Endodermal cell (in vitro differentiated cells): ENCODE measurements at regions not wholly inside any gene's neighbourhood (a gene's known extent, or its start where the extent isn't known, plus 50 kb on each side); places are given as distances from the start of the nearest gene placed in this dataset.

ENCODE experiments used
- DNase-seq: peaks from one replicate; pipeline ENCODE4 v3.0.0-alpha.2; 2017
- H3K27ac ChIP-seq: 2 replicates; pipeline ENCODE4 v1.5.1; 2013; ENCODE audit warnings: mild to moderate bottlenecking, low read depth, low read length, moderate library complexity
- H3K27me3 ChIP-seq: 2 replicates; pipeline ENCODE4 v1.6.1; 2013; ENCODE audit warnings: mild to moderate bottlenecking, low read length, moderate library complexity; ENCODE audit not compliant: insufficient read depth, control insufficient read depth, poor library complexity, severe bottlenecking
- H3K36me3 ChIP-seq: 2 replicates; pipeline ENCODE4 v1.7.0; 2013; ENCODE audit warnings: mild to moderate bottlenecking, low read length, moderate library complexity; ENCODE audit not compliant: control insufficient read depth, insufficient read depth
- H3K4me1 ChIP-seq: one replicate; pipeline ENCODE4 v1.7.0; 2013; ENCODE audit warnings: low read length; ENCODE audit not compliant: control insufficient read depth, insufficient read depth
- H3K4me3 ChIP-seq: 2 replicates; pipeline ENCODE4 v1.5.1; 2013; ENCODE audit warnings: mild to moderate bottlenecking, low read length, moderate library complexity
- H3K9ac ChIP-seq: 2 replicates; pipeline ENCODE4 v1.6.1; 2013; ENCODE audit warnings: mild to moderate bottlenecking, low read length, moderate library complexity; ENCODE audit not compliant: poor library complexity, severe bottlenecking; ENCODE audit errors: extremely low read depth
- H3K9me3 ChIP-seq: 2 replicates; pipeline ENCODE4 v1.6.1; 2013; ENCODE audit warnings: mild to moderate bottlenecking, low read length, moderate library complexity; ENCODE audit not compliant: control insufficient read depth
- H3K27ac Mint-ChIP-seq: 2 replicates; pipeline ENCODE4 v1.8.0; 2020; ENCODE audit warnings: mixed read lengths
- H3K27me3 Mint-ChIP-seq: 2 replicates; pipeline ENCODE4 v1.8.0; 2021; ENCODE audit warnings: mild to moderate bottlenecking, mixed read lengths; ENCODE audit not compliant: insufficient read depth
- H3K36me3 Mint-ChIP-seq: 2 replicates; pipeline ENCODE4 v1.8.0; 2020; ENCODE audit warnings: low read depth, mixed read lengths
- H3K4me1 Mint-ChIP-seq: 2 replicates; pipeline ENCODE4 v1.8.0; 2020; ENCODE audit warnings: mixed read lengths
- H3K4me3 Mint-ChIP-seq: 2 replicates; pipeline ENCODE4 v1.8.0; 2020; ENCODE audit warnings: mild to moderate bottlenecking, moderate library complexity, mixed read lengths
- H3K9me3 Mint-ChIP-seq: 2 replicates; pipeline ENCODE4 v1.8.0; 2020; ENCODE audit warnings: mild to moderate bottlenecking, mixed read lengths
- CTCF ChIP-seq: fragments of 200-600 bp; sonication (generic); conservative IDR thresholded peaks from 2 replicates; pipeline ENCODE4 v1.5.0; 2021; ENCODE audit warnings: antibody characterized with exemption, mild to moderate bottlenecking
- WGBS, 2 experiments: methylation state at CpG; one replicate each; pipeline versions ENCODE4 v1.1.5 to v1.1.7; 2013; ENCODE audit warnings: missing lambda C conversion rate in 2 of 2, mixed read lengths in 1 of 2; ENCODE audit not compliant: insufficient coverage in 1 of 2, insufficient read length in 1 of 2; 5-methylcytosine and 5-hydroxymethylcytosine counted together

GRCh38 chr4:159719531-159719930 is 616.7 kb downstream of the RAPGEF2 start:
- Mint-ChIP-seq H3K36me3 (no peaks in the 10 kb centered on the region), H3K9me3 (peaks cover 15% of the 10 kb centered on the region), H3K27ac (no peak overlapping the region), H3K4me3 (no peak overlapping the region), H3K4me1 (no peaks in the 10 kb centered on the region), H3K27me3 (no peaks in the 10 kb centered on the region)
- no peaks in the 10 kb centered on the region for H3K27me3 ChIP-seq
- peaks cover 9% of the 10 kb centered on the region for H3K9me3 ChIP-seq
- no peak for TF ChIP-seq CTCF
- H3K4me1 ChIP-seq, result no peaks in the 10 kb centered on the region
- no peak overlapping the region for H3K27ac ChIP-seq
- no peak for DNase-seq
- H3K4me3 ChIP-seq, result no peak overlapping the region
- no peak overlapping the region for H3K9ac ChIP-seq
- H3K36me3 ChIP-seq, result no peaks in the 10 kb centered on the region

GRCh38 chr4:159722052-159722451 is 619.2 kb downstream of the RAPGEF2 start:
- H3K4me3 ChIP-seq, result no peak overlapping the region
- no peak for TF ChIP-seq CTCF
- no peaks in the 10 kb centered on the region for H3K27me3 Mint-ChIP-seq
- DNase-seq, result peak; percentile 45
- H3K27ac ChIP-seq, result no peak overlapping the region
- H3K9me3 Mint-ChIP-seq, result no peaks in the 10 kb centered on the region
- H3K4me1 ChIP-seq, result no peaks in the 10 kb centered on the region
- no peaks in the 10 kb centered on the region for H3K36me3 ChIP-seq
- H3K27ac Mint-ChIP-seq, result no peak overlapping the region
- no peaks in the 10 kb centered on the region for H3K4me1 Mint-ChIP-seq
- no peaks in the 10 kb centered on the region for H3K9me3 ChIP-seq
- H3K27me3 ChIP-seq, result no peaks in the 10 kb centered on the region
- WGBS, 2 experiments, result 86 to 89% methylated on average over 10 to 16 of the region's 16 CpGs
- H3K4me3 Mint-ChIP-seq, result no peak overlapping the region
- no peak overlapping the region for H3K9ac ChIP-seq
- no peaks in the 10 kb centered on the region for H3K36me3 Mint-ChIP-seq

GRCh38 chr4:159722918-159723317 is 620.0 kb downstream of the RAPGEF2 start:
- H3K36me3 ChIP-seq, result no peaks in the 10 kb centered on the region
- H3K9me3 ChIP-seq, result no peaks in the 10 kb centered on the region
- WGBS, 2 experiments, result 82 to 91% methylated on average over 2 to 3 of the region's 4 CpGs
- H3K9ac ChIP-seq, result no peak overlapping the region
- H3K4me3 ChIP-seq, result no peak overlapping the region
- no peaks in the 10 kb centered on the region for H3K27me3 ChIP-seq
- Mint-ChIP-seq H3K9me3 (no peaks in the 10 kb centered on the region), H3K36me3 (no peaks in the 10 kb centered on the region), H3K4me3 (no peak overlapping the region), H3K4me1 (no peaks in the 10 kb centered on the region), H3K27ac (no peak overlapping the region), H3K27me3 (no peaks in the 10 kb centered on the region)
- no peaks in the 10 kb centered on the region for H3K4me1 ChIP-seq
- no peak for TF ChIP-seq CTCF
- no peak overlapping the region for H3K27ac ChIP-seq
- DNase-seq, result no peak
